H9 (cell line): ENCODE measurements at regions not wholly inside any gene's neighbourhood (a gene's known extent, or its start where the extent isn't known, plus 50 kb on each side); places are given as distances from the start of the nearest gene placed in this dataset.

ENCODE experiments used
- DNase-seq: peaks from one replicate; pipeline ENCODE4 v3.0.0-alpha.2; 2017
- H2AFZ ChIP-seq: one replicate; pipeline ENCODE4 v1.6.1; 2013; ENCODE audit warnings: mild to moderate bottlenecking, low read length, control low read depth, moderate library complexity
- H2AK5ac ChIP-seq: 2 replicates; pipeline ENCODE4 v1.6.1; 2013; ENCODE audit warnings: low read length, control low read depth, mixed read lengths; ENCODE audit not compliant: insufficient read length
- H2BK120ac ChIP-seq: one replicate; pipeline ENCODE4 v1.6.1; 2013; ENCODE audit warnings: low read depth, mild to moderate bottlenecking, low read length, control low read depth, inconsistent platforms; ENCODE audit not compliant: poor library complexity, severe bottlenecking
- H2BK12ac ChIP-seq: 2 replicates; pipeline ENCODE4 v1.6.1; 2013; ENCODE audit warnings: low read length, control low read depth, mixed read lengths, low read depth; ENCODE audit not compliant: insufficient read length
- H2BK15ac ChIP-seq: 2 replicates; pipeline ENCODE4 v1.6.1; 2013; ENCODE audit warnings: low read depth, low read length, control low read depth
- H2BK20ac ChIP-seq: one replicate; pipeline ENCODE4 v1.6.1; 2013; ENCODE audit warnings: low read depth, mild to moderate bottlenecking, low read length, control low read depth, inconsistent platforms; ENCODE audit not compliant: poor library complexity, severe bottlenecking
- H2BK5ac ChIP-seq: 2 replicates; pipeline ENCODE4 v1.6.1; 2013; ENCODE audit warnings: low read length, control low read depth, mixed read lengths; ENCODE audit not compliant: insufficient read length
- H3K14ac ChIP-seq: 2 replicates; pipeline ENCODE4 v1.6.1; 2013; ENCODE audit warnings: low read length, control low read depth; ENCODE audit not compliant: insufficient read depth
- H3K18ac ChIP-seq: 2 replicates; pipeline ENCODE4 v1.6.1; 2013; ENCODE audit warnings: low read depth, mild to moderate bottlenecking, mixed read lengths, low read length, control low read depth; ENCODE audit not compliant: insufficient read length
- H3K23ac ChIP-seq: 2 replicates; pipeline ENCODE4 v1.6.1; 2013; ENCODE audit warnings: low read length, control low read depth, mixed read lengths, low read depth; ENCODE audit not compliant: insufficient read length
- H3K23me2 ChIP-seq: 2 replicates; pipeline ENCODE4 v1.6.1; 2013; ENCODE audit warnings: low read depth, mild to moderate bottlenecking, mixed read lengths, low read length, control low read depth; ENCODE audit not compliant: insufficient read length, poor library complexity, severe bottlenecking
- H3K27ac ChIP-seq: 2 replicates; pipeline ENCODE4 v1.5.1; 2013; ENCODE audit warnings: low read length, control low read depth, mixed read lengths, low read depth; ENCODE audit not compliant: insufficient read length
- H3K27me3 ChIP-seq: 2 replicates; pipeline ENCODE4 v1.6.1; 2013; ENCODE audit warnings: low read length, control low read depth, inconsistent platforms; ENCODE audit not compliant: insufficient read depth
- H3K4ac ChIP-seq: 2 replicates; pipeline ENCODE4 v1.6.1; 2013; ENCODE audit warnings: low read depth, mild to moderate bottlenecking, control low read depth, inconsistent platforms, low read length, moderate library complexity
- H3K4me1 ChIP-seq: 2 replicates; pipeline ENCODE4 v1.6.1; 2013; ENCODE audit warnings: low read length, control low read depth, inconsistent platforms; ENCODE audit not compliant: insufficient read depth
- H3K4me2 ChIP-seq: 2 replicates; pipeline ENCODE4 v1.6.1; 2013; ENCODE audit warnings: low read length, control low read depth, mixed read lengths; ENCODE audit not compliant: insufficient read length, insufficient read depth
- H3K56ac ChIP-seq: 2 replicates; pipeline ENCODE4 v1.6.1; 2013; ENCODE audit warnings: low read depth, mild to moderate bottlenecking, mixed read lengths, low read length, control low read depth; ENCODE audit not compliant: insufficient read length
- H3K79me1 ChIP-seq: 2 replicates; pipeline ENCODE4 v1.6.1; 2013; ENCODE audit warnings: low read depth, mild to moderate bottlenecking, moderate library complexity, low read length, control low read depth, inconsistent platforms; ENCODE audit not compliant: insufficient read depth, poor library complexity, severe bottlenecking
- H3K79me2 ChIP-seq: 2 replicates; pipeline ENCODE4 v1.6.1; 2013; ENCODE audit warnings: low read length, control low read depth, inconsistent platforms; ENCODE audit not compliant: insufficient read depth
- H3K9ac ChIP-seq: 2 replicates; pipeline ENCODE4 v1.6.1; 2013; ENCODE audit warnings: low read length, control low read depth, mixed read lengths; ENCODE audit not compliant: insufficient read length; ENCODE audit errors: extremely low read depth
- H3K9me3 ChIP-seq: one replicate; pipeline ENCODE4 v1.6.1; 2013; ENCODE audit warnings: low read depth, low read length, inconsistent platforms; ENCODE audit not compliant: control insufficient read depth
- H3T11ph ChIP-seq: one replicate; pipeline ENCODE4 v1.6.1; 2013; ENCODE audit warnings: mild to moderate bottlenecking, low read length, control low read depth, inconsistent platforms
- H4K20me1 ChIP-seq: one replicate; pipeline ENCODE4 v1.6.1; 2013; ENCODE audit not compliant: control insufficient read depth, insufficient read length, insufficient read depth
- H4K5ac ChIP-seq: 2 replicates; pipeline ENCODE4 v1.6.1; 2013; ENCODE audit warnings: low read depth, mild to moderate bottlenecking, mixed read lengths, low read length, control low read depth; ENCODE audit not compliant: insufficient read length
- H4K8ac ChIP-seq: replicated peaks from 2 replicates; pipeline ENCODE4 v1.6.1; 2013; ENCODE audit warnings: low read length, control low read depth, mixed read lengths, low read depth; ENCODE audit not compliant: insufficient read length
- H4K91ac ChIP-seq: 2 replicates; pipeline ENCODE4 v1.6.1; 2013; ENCODE audit warnings: low read depth, mild to moderate bottlenecking, moderate library complexity, mixed read lengths, low read length, control low read depth; ENCODE audit not compliant: insufficient read length
- H3K27ac Mint-ChIP-seq, 3 experiments: 2 replicates in 2 of 3; 3 replicates in 1 of 3; pipeline ENCODE4 v1.8.0; 2020 to 2021; ENCODE audit warnings: mixed read lengths in 3 of 3, mild to moderate bottlenecking in 1 of 3, moderate library complexity in 1 of 3
- H3K27me3 Mint-ChIP-seq: 2 replicates; pipeline ENCODE4 v1.8.0; 2021; ENCODE audit warnings: low read depth, mild to moderate bottlenecking, moderate library complexity, mixed read lengths
- H3K36me3 Mint-ChIP-seq, 3 experiments: 2 replicates in 2 of 3; 3 replicates in 1 of 3; pipeline ENCODE4 v1.8.0; 2020 to 2021; ENCODE audit warnings: low read depth in 3 of 3, mixed read lengths in 3 of 3; ENCODE audit not compliant: insufficient read depth in 1 of 3
- H3K4me1 Mint-ChIP-seq, 2 experiments: 2 replicates each; pipeline ENCODE4 v1.8.0; 2020; ENCODE audit warnings: mixed read lengths in 2 of 2
- H3K4me3 Mint-ChIP-seq, 2 experiments: 2 replicates in 1 of 2; 3 replicates in 1 of 2; pipeline ENCODE4 v1.8.0; 2020 to 2021; ENCODE audit warnings: mild to moderate bottlenecking in 2 of 2, mixed read lengths in 2 of 2, moderate library complexity in 1 of 2
- H3K9me3 Mint-ChIP-seq, 2 experiments: 2 replicates in 1 of 2; 3 replicates in 1 of 2; pipeline ENCODE4 v1.8.0; 2020; ENCODE audit warnings: mild to moderate bottlenecking in 2 of 2, mixed read lengths in 2 of 2, moderate library complexity in 1 of 2
- CTCF ChIP-seq: fragments of 200-600 bp; sonication (generic); conservative IDR thresholded peaks from 3 replicates; pipeline ENCODE4 v1.8.0; 2021; ENCODE audit warnings: antibody characterized with exemption, mild to moderate bottlenecking
- WGBS: extraction: QIAGEN DNeasy Blood & Tissue Kit; methylation state at CpG from one replicate; pipeline ENCODE4 v1.1.7; 2013; ENCODE audit warnings: missing lambda C conversion rate, low lambda C conversion rate, mixed read lengths; ENCODE audit not compliant: insufficient read length; ENCODE audit errors: extremely low coverage; 5-methylcytosine and 5-hydroxymethylcytosine counted together

- Histone ChIP-seq H2BK5ac (no peak overlapping the region), H3K79me2 (no peaks in the 10 kb centered on the region), H2AFZ (no peak overlapping the region), H3K4me2 (no peak overlapping the region), H3K27me3 (no peaks in the 10 kb centered on the region), H3K9me3 (no peaks in the 10 kb centered on the region), H3K4me1 (no peaks in the 10 kb centered on the region), H2BK15ac (no peak overlapping the region), H2AK5ac (no peak overlapping the region), H3T11ph (no peak overlapping the region), H3K56ac (no peak overlapping the region), H4K8ac (no peak overlapping the region), H3K23ac (no peak overlapping the region), H3K18ac (no peak overlapping the region), H2BK120ac (no peak overlapping the region), H3K9ac (no peak overlapping the region), H3K4ac (no peak overlapping the region), H2BK12ac (no peak overlapping the region), H3K79me1 (no peaks in the 10 kb centered on the region), H2BK20ac (no peak overlapping the region), H3K14ac (no peak overlapping the region), H4K91ac (no peak overlapping the region), H4K5ac (no peak overlapping the region), H4K20me1 (no peaks in the 10 kb centered on the region), H3K27ac (no peak overlapping the region), H3K23me2 (no peaks in the 10 kb centered on the region)
- Mint-ChIP-seq H3K27ac (no peak overlapping the region), H3K9me3 (no peaks in the 10 kb centered on the region), H3K27me3 (peaks cover 7% of the 10 kb centered on the region), H3K36me3 (no peaks in the 10 kb centered on the region; a peak in 1 of 7 replicates), H3K4me3 (no peak overlapping the region), H3K4me1 (peaks cover 7 to 10% of the 10 kb centered on the region in 2 experiments)
- no CpG with 5 or more reads among the region's 1 CpG for WGBS
- TF ChIP-seq CTCF, result no peak
- no peak for DNase-seq
These were observed 122.5 kb upstream of the HAAO start for GRCh38 chr2:42914860-42915259.
